GM18868 (cell line): ENCODE measurements at regions not wholly inside any gene's neighbourhood (a gene's known extent, or its start where the extent isn't known, plus 50 kb on each side); places are given as distances from the start of the nearest gene placed in this dataset.

Experiments
- ATAC-seq: cut with Tn5 transposase; IDR thresholded peaks from one replicate; pipeline ENCODE4 v1.9.1; 2021; ENCODE audit warnings: mild to moderate bottlenecking, moderate library complexity; ENCODE audit not compliant: unreplicated experiment

GRCh38 chr2:66839551-66840320, 404.8 kb downstream of the MEIS1 start:
- ATAC-seq: no peak

DNA sequence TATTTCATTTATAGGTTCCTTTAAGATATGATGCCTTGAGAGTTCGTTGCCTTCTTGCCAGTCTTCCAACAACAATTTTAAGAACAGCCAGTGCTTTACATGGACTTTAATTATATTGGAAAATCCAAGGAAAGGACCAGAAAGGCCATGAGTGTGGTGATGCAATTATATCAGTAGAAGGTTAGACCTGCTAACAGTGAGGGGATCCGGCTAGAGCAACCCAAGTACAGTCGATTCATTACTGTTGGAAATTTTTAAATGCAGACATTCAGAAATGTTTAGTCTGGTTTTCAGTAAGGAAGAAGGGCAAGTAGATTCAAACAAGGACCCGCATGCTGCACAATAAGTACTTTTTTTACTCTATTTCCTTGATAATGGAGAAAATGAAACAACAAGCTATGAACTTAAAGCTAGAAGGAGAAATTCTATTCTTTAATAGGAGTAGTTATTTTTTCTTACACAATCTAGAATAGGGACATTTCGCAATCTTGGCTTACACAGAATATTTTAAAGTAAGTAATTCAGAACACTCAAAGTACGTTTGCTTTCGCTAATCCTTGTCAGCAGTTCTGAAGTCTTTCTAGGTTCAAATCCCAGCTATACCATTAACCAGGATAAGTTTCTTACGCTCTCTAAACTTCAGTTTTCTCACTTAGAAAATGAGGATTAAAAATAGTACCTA, 405.5 kb downstream of the MEIS1 start:
- no peak for ATAC-seq

DNA sequence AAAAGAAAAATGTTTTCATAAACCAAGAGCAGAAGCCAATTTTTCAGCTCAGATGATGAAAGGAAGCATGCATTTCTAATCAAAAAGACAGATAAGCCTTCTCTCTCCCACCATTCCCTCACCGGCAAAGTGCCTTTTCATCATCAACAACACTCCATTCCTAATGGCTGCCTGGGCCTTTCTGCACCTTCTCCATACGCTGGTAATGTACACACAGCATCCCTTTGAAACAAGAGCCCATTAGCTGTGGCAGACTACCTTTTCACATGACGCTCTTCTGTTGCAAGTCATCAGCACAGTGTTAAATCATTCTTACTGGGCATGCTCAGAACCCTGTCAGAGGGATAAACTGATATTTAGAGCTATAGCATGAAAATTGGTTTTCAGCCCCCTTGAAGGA, 408.9 kb downstream of the MEIS1 start:
- ATAC-seq: no peak

GRCh38 chr2:66845307-66845706, 410.4 kb downstream of the MEIS1 start:
- ATAC-seq: no peak

DNA sequence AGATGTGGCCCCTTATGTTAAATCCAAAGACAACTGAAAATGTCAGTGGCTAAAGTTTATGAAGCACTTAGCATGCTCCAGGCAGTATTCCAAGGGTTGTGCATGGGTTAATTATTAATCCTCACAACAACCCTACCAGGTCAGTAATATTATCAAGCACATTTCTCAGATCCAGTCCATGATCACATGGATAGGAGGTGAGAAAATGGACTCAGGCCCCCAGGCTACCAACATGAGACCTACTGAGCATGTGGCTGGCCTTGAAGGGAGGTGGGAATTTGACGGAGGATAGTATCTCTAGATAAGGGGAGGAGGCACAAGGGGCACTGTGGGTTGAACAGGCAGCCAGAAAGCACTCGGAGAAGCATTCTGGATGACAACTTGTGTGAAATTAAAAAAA, 412.0 kb downstream of the MEIS1 start:
- ATAC-seq: no peak

DNA sequence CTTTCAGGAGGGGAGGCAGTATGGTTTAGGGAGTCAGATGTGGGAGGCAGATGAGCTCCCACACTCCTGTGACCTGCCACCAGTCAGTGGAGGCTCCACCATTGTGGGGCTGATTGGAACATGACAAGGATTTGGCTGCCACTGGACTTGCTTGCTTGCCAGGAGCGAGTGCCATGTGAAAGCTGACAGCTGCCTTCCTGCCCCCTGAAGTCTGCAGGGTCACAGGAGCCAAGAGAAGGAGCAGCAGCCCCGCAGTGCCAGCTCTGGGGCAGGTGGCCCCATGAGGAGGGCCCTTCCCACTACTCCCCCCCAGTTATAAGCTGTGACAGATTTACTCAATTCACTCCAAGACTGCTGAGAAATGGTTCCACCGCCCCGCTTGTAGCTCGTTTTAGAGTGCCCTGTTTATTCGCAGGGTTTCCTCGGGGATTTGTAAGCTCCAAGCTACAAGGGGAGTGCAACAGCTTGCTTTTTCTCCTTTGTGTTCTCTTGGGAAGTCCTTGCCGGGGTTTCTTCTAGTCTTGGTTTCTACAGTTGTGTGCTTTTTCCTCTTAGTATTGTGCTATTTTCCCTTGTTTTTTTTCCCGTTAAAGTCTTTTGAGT, 414.3 kb downstream of the MEIS1 start:
- no peak for ATAC-seq

DNA sequence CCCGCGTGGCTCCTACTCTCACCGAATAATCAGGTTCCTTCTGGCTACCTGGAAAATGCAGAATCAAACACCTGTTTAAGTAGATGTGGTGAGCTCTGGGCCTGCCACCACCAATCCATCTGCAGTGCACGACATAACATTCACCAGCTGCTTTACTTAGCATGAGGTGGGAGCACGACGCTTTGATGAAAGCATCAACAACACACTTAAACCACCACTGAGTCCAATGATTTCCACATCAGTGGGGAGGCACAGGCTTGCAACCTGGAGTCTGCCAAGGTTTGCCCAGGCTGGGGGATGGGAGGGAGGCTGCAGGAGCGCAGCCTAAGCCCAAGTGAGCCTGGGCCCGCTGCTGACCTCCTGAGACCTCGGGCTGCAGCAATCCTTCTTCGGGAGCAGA, 415.5 kb downstream of the MEIS1 start:
- ATAC-seq: no peak

DNA sequence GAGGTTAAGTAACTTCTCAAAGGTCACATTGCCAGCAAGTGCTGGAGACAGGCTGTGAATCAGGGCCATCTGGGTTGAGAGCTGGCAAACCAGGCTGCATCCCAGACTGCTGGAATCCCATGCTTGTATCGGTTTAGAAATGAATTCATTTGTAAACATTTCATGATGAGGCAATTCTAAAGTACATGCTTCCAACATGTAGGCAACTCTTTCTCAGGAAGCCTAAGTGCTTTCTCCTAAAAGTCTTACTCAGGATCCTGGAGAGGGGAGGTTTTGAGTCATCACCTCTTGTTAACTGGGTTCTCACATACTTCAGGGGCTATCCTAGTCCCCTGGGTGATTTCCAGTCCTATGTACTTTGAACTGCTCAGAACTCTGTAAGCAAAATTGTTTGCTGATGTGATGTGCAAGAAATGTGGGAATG, 416.5 kb downstream of the MEIS1 start:
- no peak for ATAC-seq

- ATAC-seq: no peak
These were observed 418.0 kb downstream of the MEIS1 start for GRCh38 chr2:66852953-66853352.

DNA sequence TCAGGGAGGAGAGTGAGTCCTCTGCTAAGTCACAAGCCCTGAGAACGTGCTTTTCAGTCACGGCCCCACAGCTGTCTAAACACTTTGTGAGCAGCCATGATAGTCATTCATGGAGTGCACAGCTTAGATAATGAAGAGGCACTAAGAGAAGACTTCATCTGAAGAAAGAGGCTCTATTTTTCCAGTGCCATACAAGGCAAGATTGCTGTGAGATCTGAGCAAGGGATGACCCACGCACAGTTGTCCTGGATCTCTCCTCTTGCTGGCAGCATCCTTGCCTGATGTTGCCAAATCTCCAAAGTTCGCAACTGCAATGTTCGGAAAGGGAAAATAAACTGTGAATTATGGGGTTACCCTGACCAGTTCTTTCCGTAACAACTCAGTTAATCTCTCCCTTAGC, 418.7 kb downstream of the MEIS1 start:
- no peak for ATAC-seq

GRCh38 chr2:66854298-66854697, 419.4 kb downstream of the MEIS1 start:
- no peak for ATAC-seq

- ATAC-seq: no peak
These were observed 428.1 kb downstream of the MEIS1 start for GRCh38 chr2:66862885-66863650.

GRCh38 chr2:66865161-66865560, 430.2 kb downstream of the MEIS1 start:
- ATAC-seq: no peak

- no peak for ATAC-seq
These were observed 431.6 kb downstream of the MEIS1 start for GRCh38 chr2:66866331-66867062.

DNA sequence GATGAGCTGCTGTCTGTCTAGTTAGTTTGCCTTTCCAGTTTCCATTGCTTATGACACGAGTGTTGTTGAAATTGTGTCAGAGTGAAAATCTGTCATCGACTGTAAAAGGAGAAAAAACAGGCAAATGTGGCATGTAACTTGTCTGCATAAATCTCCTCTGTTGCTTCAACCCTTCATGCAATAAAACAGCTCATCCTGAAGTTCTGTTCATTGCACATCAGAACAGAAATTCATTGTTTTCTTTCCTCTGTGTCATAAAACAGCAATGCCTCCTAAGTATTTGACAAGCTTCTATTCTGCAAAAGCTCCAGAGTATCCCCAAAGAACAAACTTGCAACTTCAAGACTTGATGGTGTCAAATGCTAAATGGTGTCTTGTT, 432.1 kb downstream of the MEIS1 start:
- ATAC-seq: no peak

DNA sequence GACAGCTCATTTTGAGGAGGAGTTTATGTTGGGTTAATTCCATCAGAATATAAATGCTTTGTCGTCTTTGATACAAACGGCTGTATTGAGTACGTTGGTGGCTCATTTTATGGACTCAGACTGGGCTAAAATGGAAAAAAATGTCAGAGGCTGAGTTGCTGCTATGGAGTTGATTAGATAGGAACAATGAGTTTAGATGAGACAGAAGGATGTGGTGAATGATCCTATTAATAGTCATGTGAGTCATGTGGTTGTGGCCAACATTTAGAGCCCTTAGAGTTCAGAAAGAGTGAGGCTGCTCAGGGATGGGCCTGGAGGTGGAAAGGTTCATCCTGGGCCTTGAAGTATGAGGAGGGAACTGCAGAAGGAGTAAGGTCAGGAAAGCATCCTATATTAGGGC, 434.2 kb downstream of the MEIS1 start:
- no peak for ATAC-seq

DNA sequence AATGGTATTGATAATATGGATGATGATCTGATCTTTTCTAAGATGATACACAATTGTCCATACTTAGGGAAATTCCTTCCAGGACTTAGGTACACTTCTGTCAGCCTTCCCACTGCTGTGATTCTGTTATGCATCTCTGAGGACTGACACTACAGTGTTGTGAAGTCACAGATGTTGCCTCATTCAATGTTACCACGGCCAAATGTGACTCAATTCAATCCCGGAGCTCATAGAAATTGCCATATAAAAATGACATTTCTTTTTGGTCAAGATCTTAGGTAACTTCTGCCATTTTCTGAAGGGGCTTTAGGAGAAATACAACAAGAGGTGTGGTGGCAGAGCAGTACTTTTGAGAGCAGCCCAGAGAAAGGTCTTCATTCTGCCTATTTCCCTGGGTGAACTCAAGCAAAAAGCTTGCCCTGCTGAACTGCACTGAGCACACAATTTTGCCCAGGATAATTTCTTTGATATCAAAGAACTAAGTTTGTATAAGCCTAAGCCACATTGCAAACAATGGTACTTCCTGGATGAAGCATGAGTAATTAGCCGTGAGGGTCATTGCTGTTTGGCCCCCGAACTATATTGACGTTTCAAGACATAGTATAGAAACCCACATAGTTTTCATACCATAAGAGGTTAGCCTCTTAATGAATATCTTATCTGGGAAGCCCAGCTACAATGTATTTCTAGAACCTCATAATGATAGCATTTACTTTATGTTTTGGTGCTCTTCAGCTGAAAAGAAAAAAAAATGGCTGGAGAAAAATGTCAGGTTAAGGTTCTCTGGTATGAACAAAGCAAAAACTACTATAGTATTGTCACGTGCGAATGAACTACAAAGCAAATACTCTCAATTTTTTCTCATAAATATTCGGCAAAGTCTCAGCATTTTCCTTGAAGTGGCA, 437.4 kb downstream of the MEIS1 start:
- ATAC-seq: no peak

GRCh38 chr2:66872986-66873754, 438.2 kb downstream of the MEIS1 start:
- ATAC-seq: no peak

DNA sequence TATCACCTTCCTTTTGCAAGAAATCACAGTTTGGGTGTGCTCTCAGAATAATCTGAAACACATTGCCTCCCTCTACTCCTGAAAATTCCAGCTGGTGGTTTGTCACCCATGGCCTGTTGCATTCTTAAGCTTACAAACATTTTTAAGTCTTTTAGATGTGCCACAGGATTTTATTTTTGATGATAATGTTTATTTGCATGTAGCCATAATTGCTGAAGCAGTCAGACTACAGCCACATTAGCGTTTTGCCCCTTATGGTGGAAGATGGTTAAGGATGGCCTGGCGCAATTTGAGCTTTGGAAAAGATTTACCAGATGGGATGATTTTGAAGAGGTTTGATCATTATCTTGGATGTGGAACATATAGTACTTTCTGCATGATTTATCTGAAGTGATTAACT, 439.5 kb downstream of the MEIS1 start:
- no peak for ATAC-seq
